M059J (cell line): ENCODE measurements at regions not wholly inside any gene's neighbourhood (a gene's known extent, or its start where the extent isn't known, plus 50 kb on each side); places are given as distances from the start of the nearest gene placed in this dataset.
"Not testable (repeated sequence)": the region's sequence is repeated elsewhere in the genome, so short reads cannot be mapped to it uniquely, and the experiment has no call there.

Experiments
- DNase-seq: peaks from one replicate; pipeline ENCODE4 v3.0.0-alpha.2; 2012; ENCODE audit warnings: low read depth

DNA sequence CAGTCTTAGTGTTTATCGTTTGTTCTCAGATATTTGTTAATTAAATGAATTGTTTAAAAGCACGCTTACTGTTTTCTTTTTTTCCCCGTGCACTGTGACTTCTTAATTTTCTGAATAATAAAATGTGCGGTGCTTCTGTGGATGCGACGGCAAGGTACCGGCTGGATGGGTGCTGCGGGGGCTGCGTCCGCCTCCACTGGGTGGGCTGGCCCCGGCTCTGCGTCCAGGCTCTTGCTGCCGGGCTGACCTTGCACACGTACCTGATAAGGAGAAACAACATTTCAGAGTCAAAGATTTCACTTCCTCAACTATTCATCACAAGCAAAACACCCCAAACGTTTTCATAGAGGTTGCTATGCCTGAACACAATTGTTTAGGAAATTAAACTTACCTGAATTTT, 404.0 kb upstream of the IRX1 start:
- DNase-seq = no peak

DNA sequence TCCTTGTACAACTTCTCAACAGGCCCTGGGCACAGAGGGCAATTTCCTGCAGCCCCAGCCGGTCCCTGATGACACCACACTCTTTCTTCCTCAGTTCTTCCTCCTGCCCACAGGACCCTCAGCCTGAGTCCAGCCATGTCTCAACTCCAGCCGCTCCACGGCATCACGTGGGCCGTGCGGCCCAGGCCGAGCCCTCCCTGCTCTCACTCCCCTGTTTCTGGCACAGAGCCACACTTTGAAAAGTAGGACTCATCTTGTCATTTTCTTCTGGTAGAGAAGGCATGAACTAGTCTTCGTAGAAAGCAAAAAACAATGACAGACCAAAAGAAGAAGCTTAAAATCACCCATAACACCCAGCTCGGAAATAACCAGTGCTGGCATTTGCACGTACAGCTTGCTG, 404.7 kb upstream of the IRX1 start:
- DNase-seq = no peak

- no peak for DNase-seq
These were observed 405.2 kb upstream of the IRX1 start for GRCh38 chr5:3190433-3190832.

GRCh38 chr5:3187771-3188425, 407.7 kb upstream of the IRX1 start:
- DNase-seq = no peak

DNA sequence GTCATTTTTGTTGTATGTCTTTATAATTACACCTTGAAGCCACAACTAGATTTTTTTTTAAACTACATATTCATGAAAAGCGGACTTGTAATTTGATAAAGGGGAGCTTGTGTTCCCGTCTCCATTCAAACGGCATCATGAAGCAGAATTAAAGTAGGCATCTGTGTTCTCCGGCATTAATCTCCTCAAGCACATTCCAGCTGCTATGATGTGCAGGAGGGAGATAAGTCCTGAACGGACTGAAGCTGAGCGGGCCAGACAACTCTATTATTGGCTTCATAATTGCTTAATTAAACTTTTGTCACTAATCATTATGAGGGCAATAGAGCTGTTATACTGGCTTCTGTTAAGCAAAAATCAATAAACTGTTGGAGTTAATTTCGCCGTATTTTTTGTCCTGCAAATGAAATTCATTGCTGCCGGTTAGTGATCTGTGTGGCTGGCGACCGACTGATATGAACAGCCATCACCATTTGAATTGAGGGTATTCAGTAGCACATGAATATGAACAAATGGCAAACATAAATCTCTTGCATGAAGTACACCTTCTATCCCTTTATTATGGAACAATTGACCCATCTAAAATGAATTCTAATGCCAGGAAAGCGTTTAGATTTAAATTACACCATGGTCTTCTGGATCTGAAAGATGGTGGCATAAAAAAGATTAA, 408.8 kb upstream of the IRX1 start:
- DNase-seq = no peak

GRCh38 chr5:3186156-3186555, 409.5 kb upstream of the IRX1 start:
- DNase-seq = no peak

- no peak for DNase-seq
These were observed 410.1 kb upstream of the IRX1 start for GRCh38 chr5:3185488-3185887.

- DNase-seq = no peak
These were observed 413.3 kb upstream of the IRX1 start for GRCh38 chr5:3182133-3182876.

DNA sequence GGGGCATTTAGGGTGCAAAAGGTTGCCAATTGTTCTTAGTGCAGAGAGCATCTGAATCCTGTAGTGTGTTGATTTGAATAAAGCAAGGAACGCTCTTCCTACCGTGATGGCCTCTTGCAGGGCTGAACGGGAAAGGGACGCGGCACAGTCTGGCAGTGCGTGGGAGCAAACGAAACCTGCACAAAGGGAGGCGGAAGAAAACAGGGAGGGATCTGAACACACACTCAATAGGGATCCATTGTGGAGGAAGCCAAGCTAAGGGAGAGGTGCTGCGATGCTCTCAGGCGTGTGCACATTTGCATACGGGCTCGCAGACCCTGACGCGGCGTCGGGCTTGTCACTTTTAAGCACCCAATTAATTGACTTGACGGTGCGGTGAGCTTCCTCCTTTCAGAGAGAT, 414.0 kb upstream of the IRX1 start:
- DNase-seq = no peak

DNA sequence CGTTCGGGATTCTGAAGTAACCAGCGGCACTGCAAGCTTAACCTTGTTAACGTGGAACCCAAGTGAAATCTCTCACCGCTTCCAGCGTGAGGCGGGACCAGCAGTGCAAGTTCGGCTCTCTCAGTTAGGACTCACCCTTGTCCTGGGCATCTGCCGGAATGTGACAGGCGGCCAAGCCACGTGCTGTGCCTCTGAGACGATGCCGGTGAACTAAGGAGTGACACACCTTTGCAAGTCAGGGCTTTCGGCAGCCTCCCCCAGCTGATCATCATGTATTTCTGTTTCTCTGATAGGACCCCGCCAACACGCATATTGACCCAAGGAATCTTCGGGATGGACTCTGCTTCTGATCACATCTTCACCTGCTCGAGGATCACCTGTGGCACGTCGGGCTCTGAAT, 415.0 kb upstream of the IRX1 start:
- DNase-seq = no peak

DNA sequence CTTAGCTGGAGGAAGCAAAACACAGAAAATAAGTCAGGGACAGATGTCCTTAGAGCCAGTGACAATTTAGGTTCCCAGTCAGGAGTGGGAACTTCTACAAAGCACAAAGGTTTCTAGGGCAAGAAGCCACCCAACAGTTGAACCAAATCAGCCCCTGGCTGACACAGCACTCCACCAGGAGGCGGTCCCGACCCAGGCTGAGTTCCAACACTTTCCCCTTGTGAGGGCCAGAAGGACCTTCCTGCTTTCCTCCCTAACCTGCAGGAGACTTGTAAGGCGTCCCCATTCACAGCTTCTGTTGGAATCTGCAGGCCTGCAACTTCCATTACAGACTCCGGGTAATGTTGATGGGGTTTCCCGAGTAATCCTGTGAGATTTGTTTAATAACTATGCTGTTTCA, 416.4 kb upstream of the IRX1 start:
- DNase-seq = no peak

DNA sequence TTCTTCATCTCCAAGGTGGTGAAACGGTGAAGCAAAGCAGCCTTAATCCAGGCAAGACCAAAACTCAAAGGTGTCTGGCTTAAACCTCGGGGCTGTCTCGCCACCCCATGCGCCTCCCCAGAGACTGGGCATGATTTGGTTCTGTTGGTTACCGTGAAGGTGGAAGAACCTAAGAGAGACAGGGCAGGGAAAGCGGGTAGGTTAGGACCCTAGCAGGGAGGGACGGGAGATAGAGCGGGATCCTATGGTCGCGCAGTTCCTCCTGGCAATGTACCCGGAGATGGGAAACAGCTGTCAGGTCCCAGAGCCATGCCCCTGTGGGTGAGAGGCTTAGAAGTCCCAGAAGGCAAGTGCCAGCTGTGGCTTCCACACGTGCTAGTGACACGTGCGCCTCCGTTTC, 418.3 kb upstream of the IRX1 start:
- no peak for DNase-seq

DNA sequence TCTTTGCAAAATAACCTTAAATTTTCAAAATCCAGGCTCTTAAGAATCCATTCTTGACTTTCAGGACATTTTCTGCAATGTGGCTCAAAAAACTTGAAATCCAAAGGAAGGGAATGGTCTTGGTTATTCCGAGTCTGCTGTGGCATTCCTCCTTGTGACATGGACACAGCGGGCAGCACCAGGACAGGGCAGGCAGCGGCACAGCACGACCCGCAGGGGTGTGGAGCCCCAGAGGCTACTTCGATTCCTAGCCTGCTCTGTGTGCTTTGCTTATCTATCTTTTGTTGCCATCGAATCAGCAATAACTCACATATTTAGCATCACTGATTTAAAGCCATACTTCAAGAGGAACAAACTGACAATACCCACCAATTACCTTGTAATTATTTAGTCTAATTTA, 420.2 kb upstream of the IRX1 start:
- DNase-seq = no peak

DNA sequence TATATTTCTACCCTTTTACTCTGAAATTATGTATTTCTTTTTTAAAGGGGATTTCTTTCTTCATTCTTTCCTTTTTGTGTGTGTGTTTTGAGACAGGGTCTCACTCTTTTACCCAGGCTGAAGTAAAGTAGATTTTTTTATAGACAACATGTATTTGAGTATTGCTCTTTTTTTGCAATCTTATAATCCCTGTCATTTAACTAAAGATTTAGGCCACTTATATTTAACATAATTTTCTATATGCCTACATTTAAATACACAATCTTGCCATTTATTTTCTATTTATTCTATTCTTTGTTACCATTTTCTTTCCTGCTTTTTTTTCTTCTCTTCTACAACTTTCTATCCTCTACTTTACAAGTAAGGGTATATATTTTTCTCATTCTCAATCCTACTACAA, 416.0 kb upstream of the IRX2 start:
- no peak for DNase-seq

- no peak for DNase-seq
These were observed 412.1 kb upstream of the IRX2 start for GRCh38 chr5:3163626-3164025.

DNA sequence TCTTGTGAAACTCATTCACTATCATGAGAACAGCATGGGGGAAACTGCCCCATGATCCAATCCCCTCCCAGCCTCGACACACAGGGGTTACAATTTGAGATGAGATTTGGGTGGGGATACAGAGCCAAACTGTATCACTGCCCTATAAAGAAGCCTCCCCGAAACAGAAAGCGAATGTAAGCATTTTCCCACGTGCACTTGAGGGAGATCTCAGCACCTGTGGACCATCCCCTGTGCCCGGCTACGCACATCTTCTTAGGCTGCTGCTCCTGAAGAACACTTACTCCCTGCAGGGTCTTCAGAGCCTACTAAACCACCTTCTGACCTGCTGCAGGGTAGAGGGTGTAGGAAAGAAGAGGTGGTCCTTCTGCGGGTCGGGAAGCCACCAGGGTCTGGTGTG, 410.2 kb upstream of the IRX2 start:
- DNase-seq = no peak

GRCh38 chr5:3157214-3157613, 405.7 kb upstream of the IRX2 start:
- no peak for DNase-seq

- no peak for DNase-seq
These were observed 404.2 kb upstream of the IRX2 start for GRCh38 chr5:3155717-3156116.

DNA sequence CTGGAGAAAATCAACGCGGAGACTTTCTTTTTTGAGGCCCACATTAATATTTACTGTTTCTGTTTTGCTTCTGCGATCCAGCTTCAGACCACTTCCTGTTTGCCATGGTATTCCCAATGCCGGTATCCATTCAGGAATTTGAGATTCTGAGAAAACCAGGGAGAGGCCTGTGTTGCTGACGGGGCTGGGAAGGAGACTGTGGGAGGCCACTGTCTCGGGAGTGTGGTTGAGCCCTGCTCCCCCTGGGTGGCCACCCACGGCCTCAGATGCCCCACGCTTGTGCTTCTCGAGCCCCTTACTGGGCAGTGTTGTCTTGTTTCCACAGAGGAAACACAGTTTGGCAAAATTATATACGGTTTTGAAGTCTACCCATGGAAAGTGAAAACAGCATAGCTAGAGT, 403.6 kb upstream of the IRX2 start:
- DNase-seq = no peak

GRCh38 chr5:3153906-3154305, 402.4 kb upstream of the IRX2 start:
- peak; percentile 4 for DNase-seq

DNA sequence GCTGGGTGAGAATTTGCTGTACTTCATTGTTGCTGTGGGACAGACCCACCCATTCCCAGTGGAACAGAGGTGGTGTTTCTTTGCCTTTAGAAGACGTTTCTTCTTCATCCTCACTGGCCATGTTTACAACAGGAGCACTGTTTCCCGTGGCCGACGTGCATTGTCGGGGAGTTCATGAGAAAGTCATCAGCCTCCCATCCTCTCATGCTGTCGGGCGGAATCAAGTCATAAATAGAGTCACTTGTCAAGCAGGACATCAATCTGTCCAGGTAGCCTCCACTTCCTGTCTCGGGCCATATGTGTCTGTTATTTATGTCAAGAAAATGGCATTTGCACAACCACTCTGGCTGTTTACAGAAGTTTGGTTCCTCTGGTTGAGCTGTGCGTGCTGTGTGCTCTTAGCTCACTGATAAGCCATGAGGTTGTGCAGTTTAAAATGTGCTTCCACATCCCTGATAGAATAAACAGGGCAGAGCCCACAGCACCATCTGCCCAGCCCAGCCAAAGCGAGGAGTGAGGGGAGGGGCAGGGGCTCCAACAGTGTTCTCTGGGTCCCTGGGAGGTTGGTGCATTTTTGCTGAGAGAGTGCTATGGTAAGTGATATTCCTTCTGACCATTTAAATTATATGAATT, 401.9 kb upstream of the IRX2 start:
- no peak for DNase-seq

DNA sequence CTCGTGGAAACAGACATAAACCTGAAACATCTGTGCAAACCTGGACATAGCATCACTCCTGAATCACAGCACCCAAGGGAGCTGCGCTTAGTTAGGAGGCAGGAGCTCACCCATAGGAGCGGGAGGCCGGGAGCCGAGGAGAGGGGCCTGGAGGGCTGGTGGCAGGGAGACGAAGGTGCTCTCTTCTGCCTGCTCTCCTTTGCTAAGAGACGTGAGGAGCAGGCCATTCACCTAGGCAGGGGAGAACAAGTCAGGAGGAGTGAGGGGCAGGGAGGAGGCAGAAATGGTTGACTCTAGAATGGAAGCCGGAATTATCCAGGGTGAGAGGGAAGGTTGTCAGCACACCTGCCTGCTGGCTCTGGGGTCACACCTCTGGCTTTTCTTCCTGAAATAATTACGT, 398.4 kb upstream of the IRX2 start:
- no peak for DNase-seq

- DNase-seq = not testable (repeated sequence)
These were observed 395.9 kb upstream of the IRX2 start for GRCh38 chr5:3147405-3147804.
